DOHH2 (cell line): ENCODE measurements at regions not wholly inside any gene's neighbourhood (a gene's known extent, or its start where the extent isn't known, plus 50 kb on each side); places are given as distances from the start of the nearest gene placed in this dataset.

Experiments
- CTCF ChIP-seq: fragments of 200-600 bp; sonication (generic); IDR thresholded peaks from one replicate; pipeline ENCODE4 v1.5.1; 2014; ENCODE audit warnings: antibody characterized with exemption, mild to moderate bottlenecking, low read depth, low read length; ENCODE audit not compliant: poor library complexity, severe bottlenecking
- EZH2phosphoT487 ChIP-seq: fragments of 200-600 bp; sonication (generic); IDR thresholded peaks from 2 replicates; pipeline ENCODE4 v1.6.1; 2017; ENCODE audit warnings: borderline replicate concordance, mild to moderate bottlenecking, antibody characterized with exemption, low read length, moderate library complexity, mixed read lengths

DNA sequence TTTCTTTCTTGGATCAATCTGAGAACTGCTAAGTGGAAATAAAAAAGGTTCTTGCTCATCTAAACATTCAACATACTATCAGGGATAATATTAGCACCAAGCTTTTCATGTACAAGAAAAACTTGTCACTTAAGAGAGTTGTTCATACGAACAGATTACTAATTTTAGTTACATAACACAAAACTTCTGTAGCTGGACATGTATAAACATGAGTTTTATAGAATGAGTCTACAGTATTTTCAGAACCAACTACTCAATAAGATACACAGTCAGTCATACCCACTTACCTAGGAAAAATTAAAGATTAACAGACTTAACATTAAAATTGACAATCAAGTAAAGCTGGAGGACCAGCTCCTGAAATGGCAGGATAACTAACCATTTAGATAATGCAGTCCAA is 540.1 kb upstream of the FAM241A start:
- no peak for TF ChIP-seq CTCF
- no peak for TF ChIP-seq EZH2phosphoT487
